ENCODE measurements at regions not wholly inside any gene's neighbourhood (a gene's known extent, or its start where the extent isn't known, plus 50 kb on each side); places are given as distances from the start of the nearest gene placed in this dataset.
"Not testable (repeated sequence)": the region's sequence is repeated elsewhere in the genome, so short reads cannot be mapped to it uniquely, and the experiment has no call there.

DNA sequence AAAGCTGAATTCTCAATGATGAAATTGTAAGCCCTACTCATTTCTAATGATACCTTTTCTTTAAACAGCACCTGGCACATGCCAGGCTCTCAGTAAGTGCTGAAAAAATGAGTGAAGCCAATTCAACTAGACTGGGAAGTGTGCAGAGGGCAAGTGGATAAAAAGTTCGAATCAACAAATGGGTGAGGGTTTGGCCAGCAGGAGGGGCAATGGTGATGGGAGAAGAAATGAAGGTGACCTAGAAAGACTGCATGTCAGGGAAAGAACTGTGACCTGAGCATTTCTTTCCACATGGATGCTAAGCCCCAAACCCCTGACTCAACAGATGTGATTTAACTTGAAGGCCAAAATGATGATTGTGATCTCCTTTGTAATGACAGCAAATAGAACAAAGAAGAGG is 54.6 kb downstream of the DKK1 start:
- H3K79me2 ChIP-seq (replicated peaks; ENCODE audit: insufficient read depth, low read length): no peaks in the 10 kb centered on the region
- no peaks in the 10 kb centered on the region for H3K9me2 ChIP-seq (ENCODE audit: insufficient read depth, low read length)
- no peak for TF ChIP-seq EZH2 (IDR thresholded peaks at IDR 0.05; ENCODE audit: borderline replicate concordance, insufficient read depth, low read length, poor library complexity, severe bottlenecking)
- no peak overlapping the region for H2AFZ ChIP-seq (ENCODE audit: low read depth, low read length)
- H3K36me3 ChIP-seq (ENCODE audit: insufficient read depth, low read length): no peaks in the 10 kb centered on the region
- no peaks in the 10 kb centered on the region for H4K20me1 ChIP-seq (ENCODE audit: insufficient read depth)
- H3K4me3 ChIP-seq (ENCODE audit: low read length): no peak overlapping the region
- no peaks in the 10 kb centered on the region for H3F3A ChIP-seq (ENCODE audit: insufficient read depth, low read length, poor library complexity, severe bottlenecking)
- no peak overlapping the region for H3K27ac ChIP-seq (ENCODE audit: low read length)
- no peaks in the 10 kb centered on the region for H3K9me3 ChIP-seq (ENCODE audit: low read length)
- H3K9ac ChIP-seq (ENCODE audit: low read length): no peak overlapping the region
- H3K4me2 ChIP-seq (ENCODE audit: low read length): no peak overlapping the region
- no peaks in the 10 kb centered on the region for H3K27me3 ChIP-seq (ENCODE audit: insufficient read depth, low read depth, low read length)

DNA sequence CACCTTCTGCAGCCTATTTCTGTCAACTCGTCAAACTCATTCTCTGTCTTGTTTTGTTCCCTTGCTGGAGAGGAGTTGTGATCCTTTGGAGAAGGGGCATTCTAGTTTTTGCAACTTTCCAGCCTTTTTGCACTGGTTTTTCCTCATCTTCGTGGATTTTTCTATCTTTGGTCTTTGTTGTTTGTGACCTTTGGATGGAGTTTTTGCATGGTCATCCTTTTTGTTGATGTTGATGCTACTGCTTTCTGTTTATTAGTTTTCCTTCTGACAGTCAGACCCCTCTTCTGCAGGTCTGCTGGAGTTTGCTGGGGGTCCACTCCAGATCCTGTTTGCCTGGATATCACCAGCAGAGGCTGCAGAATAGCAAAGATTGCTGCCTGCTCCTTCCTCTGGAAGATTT is 60.1 kb downstream of the DKK1 start:
- not testable (repeated sequence) for H3K9me3 ChIP-seq (ENCODE audit: low read length); H2AFZ ChIP-seq (ENCODE audit: low read depth, low read length); H3K27ac ChIP-seq (ENCODE audit: low read length); H3K9ac ChIP-seq (ENCODE audit: low read length); H4K20me1 ChIP-seq (ENCODE audit: insufficient read depth); H3F3A ChIP-seq (ENCODE audit: insufficient read depth, low read length, poor library complexity, severe bottlenecking); H3K4me2 ChIP-seq (ENCODE audit: low read length); H3K9me2 ChIP-seq (ENCODE audit: insufficient read depth, low read length); H3K27me3 ChIP-seq (ENCODE audit: insufficient read depth, low read depth, low read length); H3K79me2 ChIP-seq (replicated peaks; ENCODE audit: insufficient read depth, low read length); H3K36me3 ChIP-seq (ENCODE audit: insufficient read depth, low read length); H3K4me3 ChIP-seq (ENCODE audit: low read length)

DNA sequence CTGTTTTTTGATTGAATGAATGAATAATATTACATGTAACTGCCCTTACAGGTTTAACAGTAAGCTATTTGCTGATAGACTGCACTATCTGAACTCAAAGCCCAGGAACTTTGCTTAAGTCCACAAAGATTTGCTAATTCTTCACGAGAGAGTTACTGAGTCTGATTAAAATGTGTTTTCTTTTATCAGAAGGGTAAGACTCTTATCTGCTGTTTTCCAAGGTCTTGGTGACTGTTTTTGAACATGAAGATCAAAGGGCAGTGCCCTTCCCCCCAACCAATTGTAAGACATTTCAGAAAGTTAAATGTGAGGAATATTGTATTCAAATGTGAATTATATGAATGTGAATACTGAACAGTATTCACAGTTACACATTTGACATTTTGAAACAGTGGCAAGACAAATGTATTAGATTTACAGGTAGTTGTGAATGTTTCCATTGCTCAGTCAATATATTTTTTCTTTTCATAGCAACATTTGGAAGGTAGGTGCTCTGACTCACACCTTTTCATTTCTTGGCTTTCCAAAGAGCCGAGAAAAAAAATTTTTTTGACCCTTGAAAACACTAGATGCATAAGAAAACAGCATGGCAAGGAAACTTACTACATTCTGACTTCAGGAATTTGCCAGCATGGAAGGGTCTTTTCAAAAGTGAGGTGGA is 62.7 kb downstream of the DKK1 start:
- Histone ChIP-seq H2AFZ (ENCODE audit: low read depth, low read length) (no peak overlapping the region), H3K79me2 (replicated peaks; ENCODE audit: insufficient read depth, low read length) (no peaks in the 10 kb centered on the region), H3K9ac (ENCODE audit: low read length) (no peak overlapping the region), H3F3A (ENCODE audit: insufficient read depth, low read length, poor library complexity, severe bottlenecking) (no peaks in the 10 kb centered on the region), H3K36me3 (ENCODE audit: insufficient read depth, low read length) (no peaks in the 10 kb centered on the region), H3K9me2 (ENCODE audit: insufficient read depth, low read length) (no peaks in the 10 kb centered on the region), H3K27me3 (ENCODE audit: insufficient read depth, low read depth, low read length) (no peaks in the 10 kb centered on the region), H3K4me2 (ENCODE audit: low read length) (no peak overlapping the region), H3K4me3 (ENCODE audit: low read length) (no peak overlapping the region), H4K20me1 (ENCODE audit: insufficient read depth) (no peaks in the 10 kb centered on the region), H3K27ac (ENCODE audit: low read length) (no peak overlapping the region), H3K9me3 (ENCODE audit: low read length) (no peaks in the 10 kb centered on the region)
- TF ChIP-seq EZH2 (IDR thresholded peaks at IDR 0.05; ENCODE audit: borderline replicate concordance, insufficient read depth, low read length, poor library complexity, severe bottlenecking) (no peak), RAD21 (conservative IDR thresholded peaks at IDR 0.05) (no peak), EP300 (conservative IDR thresholded peaks at IDR 0.05; ENCODE audit: poor library complexity, severe bottlenecking) (no peak), POLR2AphosphoS5 (IDR thresholded peaks at IDR 0.05) (no peak), SMC3 (conservative IDR thresholded peaks at IDR 0.05; ENCODE audit: poor library complexity) (no peak), MXI1 (conservative IDR thresholded peaks at IDR 0.05; ENCODE audit: poor library complexity, severe bottlenecking) (no peak), TAF1 (IDR thresholded peaks at IDR 0.05; ENCODE audit: low read depth) (no peak)
- TF ChIP-seq, protein P1, sequence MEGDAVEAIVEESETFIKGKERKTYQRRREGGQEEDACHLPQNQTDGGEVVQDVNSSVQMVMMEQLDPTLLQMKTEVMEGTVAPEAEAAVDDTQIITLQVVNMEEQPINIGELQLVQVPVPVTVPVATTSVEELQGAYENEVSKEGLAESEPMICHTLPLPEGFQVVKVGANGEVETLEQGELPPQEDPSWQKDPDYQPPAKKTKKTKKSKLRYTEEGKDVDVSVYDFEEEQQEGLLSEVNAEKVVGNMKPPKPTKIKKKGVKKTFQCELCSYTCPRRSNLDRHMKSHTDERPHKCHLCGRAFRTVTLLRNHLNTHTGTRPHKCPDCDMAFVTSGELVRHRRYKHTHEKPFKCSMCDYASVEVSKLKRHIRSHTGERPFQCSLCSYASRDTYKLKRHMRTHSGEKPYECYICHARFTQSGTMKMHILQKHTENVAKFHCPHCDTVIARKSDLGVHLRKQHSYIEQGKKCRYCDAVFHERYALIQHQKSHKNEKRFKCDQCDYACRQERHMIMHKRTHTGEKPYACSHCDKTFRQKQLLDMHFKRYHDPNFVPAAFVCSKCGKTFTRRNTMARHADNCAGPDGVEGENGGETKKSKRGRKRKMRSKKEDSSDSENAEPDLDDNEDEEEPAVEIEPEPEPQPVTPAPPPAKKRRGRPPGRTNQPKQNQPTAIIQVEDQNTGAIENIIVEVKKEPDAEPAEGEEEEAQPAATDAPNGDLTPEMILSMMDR (IDR thresholded peaks at IDR 0.05; ENCODE audit: poor library complexity, severe bottlenecking): no peak
- TF ChIP-seq, protein P2, sequence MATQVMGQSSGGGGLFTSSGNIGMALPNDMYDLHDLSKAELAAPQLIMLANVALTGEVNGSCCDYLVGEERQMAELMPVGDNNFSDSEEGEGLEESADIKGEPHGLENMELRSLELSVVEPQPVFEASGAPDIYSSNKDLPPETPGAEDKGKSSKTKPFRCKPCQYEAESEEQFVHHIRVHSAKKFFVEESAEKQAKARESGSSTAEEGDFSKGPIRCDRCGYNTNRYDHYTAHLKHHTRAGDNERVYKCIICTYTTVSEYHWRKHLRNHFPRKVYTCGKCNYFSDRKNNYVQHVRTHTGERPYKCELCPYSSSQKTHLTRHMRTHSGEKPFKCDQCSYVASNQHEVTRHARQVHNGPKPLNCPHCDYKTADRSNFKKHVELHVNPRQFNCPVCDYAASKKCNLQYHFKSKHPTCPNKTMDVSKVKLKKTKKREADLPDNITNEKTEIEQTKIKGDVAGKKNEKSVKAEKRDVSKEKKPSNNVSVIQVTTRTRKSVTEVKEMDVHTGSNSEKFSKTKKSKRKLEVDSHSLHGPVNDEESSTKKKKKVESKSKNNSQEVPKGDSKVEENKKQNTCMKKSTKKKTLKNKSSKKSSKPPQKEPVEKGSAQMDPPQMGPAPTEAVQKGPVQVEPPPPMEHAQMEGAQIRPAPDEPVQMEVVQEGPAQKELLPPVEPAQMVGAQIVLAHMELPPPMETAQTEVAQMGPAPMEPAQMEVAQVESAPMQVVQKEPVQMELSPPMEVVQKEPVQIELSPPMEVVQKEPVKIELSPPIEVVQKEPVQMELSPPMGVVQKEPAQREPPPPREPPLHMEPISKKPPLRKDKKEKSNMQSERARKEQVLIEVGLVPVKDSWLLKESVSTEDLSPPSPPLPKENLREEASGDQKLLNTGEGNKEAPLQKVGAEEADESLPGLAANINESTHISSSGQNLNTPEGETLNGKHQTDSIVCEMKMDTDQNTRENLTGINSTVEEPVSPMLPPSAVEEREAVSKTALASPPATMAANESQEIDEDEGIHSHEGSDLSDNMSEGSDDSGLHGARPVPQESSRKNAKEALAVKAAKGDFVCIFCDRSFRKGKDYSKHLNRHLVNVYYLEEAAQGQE (IDR thresholded peaks at IDR 0.05; ENCODE audit: borderline replicate concordance): no peak

All from neural cell (in vitro differentiated cells).